ENCODE measurements at regions not wholly inside any gene's neighbourhood (a gene's known extent, or its start where the extent isn't known, plus 50 kb on each side); places are given as distances from the start of the nearest gene placed in this dataset.
"Not testable (repeated sequence)": the region's sequence is repeated elsewhere in the genome, so short reads cannot be mapped to it uniquely, and the experiment has no call there.

GRCh38 chr12:34405286-34406227, 383.3 kb downstream of the ALG10 start:
- ATAC-seq (no peak), DNase-seq (no peak)

- DNase-seq (no peak), ATAC-seq (no peak)
Observed at GRCh38 chr12:34406228-34406995, 384.1 kb downstream of the ALG10 start.

- ATAC-seq = no peak
- no peak for DNase-seq
Observed at GRCh38 chr12:34406996-34407300, 384.7 kb downstream of the ALG10 start.

- ATAC-seq (no peak), DNase-seq (no peak)
Observed at GRCh38 chr12:34407813-34408212, 385.5 kb downstream of the ALG10 start.

GRCh38 chr12:34431509-34431908, 409.2 kb downstream of the ALG10 start:
- ATAC-seq, DNase-seq: not testable (repeated sequence)

Measured in stimulated activated naive CD8-positive, alpha-beta T cell treated with anti-CD3 and anti-CD28 coated beads, Interleukin-15, Interleukin-2, amounts not matched to agents 100 U/mL and 50 U/mL, for 24 hours (primary cell).